ENCODE measurements at regions not wholly inside any gene's neighbourhood (a gene's known extent, or its start where the extent isn't known, plus 50 kb on each side); places are given as distances from the start of the nearest gene placed in this dataset.

GRCh38 chr1:106753066-106753465, 303.4 kb upstream of the PRMT6 start:
- TF ChIP-seq POLR2A (IDR thresholded peaks at IDR 0.05; ENCODE audit: low read depth, low read length) (no peak), POLR2AphosphoS5 (IDR thresholded peaks at IDR 0.05; ENCODE audit: low read depth, low read length) (no peak), TAF1 (IDR thresholded peaks at IDR 0.05; ENCODE audit: low read depth, low read length) (no peak), SPI1 (IDR thresholded peaks at IDR 0.05; ENCODE audit: low read depth, low read length) (no peak), PAX5 (IDR thresholded peaks at IDR 0.05; ENCODE audit: insufficient read depth, low read length, severe bottlenecking) (no peak)
